ENCODE measurements at regions not wholly inside any gene's neighbourhood (a gene's known extent, or its start where the extent isn't known, plus 50 kb on each side); places are given as distances from the start of the nearest gene placed in this dataset.

GRCh38 chr1:229138058-229138457, 132.9 kb upstream of the RAB4A start:
- Histone ChIP-seq H2AFZ (ENCODE audit: low read depth, low read length) (no peak overlapping the region), H3K4me3 (ENCODE audit: low read length) (no peak overlapping the region), H3K36me3 (ENCODE audit: insufficient read depth, low read length) (no peaks in the 10 kb centered on the region), H3K4me2 (ENCODE audit: low read length) (no peak overlapping the region), H3F3A (ENCODE audit: insufficient read depth, low read length, poor library complexity, severe bottlenecking) (no peaks in the 10 kb centered on the region), H3K9ac (ENCODE audit: low read length) (no peak overlapping the region), H3K27me3 (ENCODE audit: insufficient read depth, low read depth, low read length) (no peaks in the 10 kb centered on the region), H3K27ac (ENCODE audit: low read length) (no peak overlapping the region), H3K9me2 (ENCODE audit: insufficient read depth, low read length) (no peaks in the 10 kb centered on the region), H3K79me2 (replicated peaks; ENCODE audit: insufficient read depth, low read length) (no peaks in the 10 kb centered on the region), H4K20me1 (ENCODE audit: insufficient read depth) (no peaks in the 10 kb centered on the region), H3K9me3 (ENCODE audit: low read length) (no peaks in the 10 kb centered on the region)
- TF ChIP-seq, protein P1, sequence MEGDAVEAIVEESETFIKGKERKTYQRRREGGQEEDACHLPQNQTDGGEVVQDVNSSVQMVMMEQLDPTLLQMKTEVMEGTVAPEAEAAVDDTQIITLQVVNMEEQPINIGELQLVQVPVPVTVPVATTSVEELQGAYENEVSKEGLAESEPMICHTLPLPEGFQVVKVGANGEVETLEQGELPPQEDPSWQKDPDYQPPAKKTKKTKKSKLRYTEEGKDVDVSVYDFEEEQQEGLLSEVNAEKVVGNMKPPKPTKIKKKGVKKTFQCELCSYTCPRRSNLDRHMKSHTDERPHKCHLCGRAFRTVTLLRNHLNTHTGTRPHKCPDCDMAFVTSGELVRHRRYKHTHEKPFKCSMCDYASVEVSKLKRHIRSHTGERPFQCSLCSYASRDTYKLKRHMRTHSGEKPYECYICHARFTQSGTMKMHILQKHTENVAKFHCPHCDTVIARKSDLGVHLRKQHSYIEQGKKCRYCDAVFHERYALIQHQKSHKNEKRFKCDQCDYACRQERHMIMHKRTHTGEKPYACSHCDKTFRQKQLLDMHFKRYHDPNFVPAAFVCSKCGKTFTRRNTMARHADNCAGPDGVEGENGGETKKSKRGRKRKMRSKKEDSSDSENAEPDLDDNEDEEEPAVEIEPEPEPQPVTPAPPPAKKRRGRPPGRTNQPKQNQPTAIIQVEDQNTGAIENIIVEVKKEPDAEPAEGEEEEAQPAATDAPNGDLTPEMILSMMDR (IDR thresholded peaks at IDR 0.05; ENCODE audit: poor library complexity, severe bottlenecking), result no peak
- TF ChIP-seq, protein P2, sequence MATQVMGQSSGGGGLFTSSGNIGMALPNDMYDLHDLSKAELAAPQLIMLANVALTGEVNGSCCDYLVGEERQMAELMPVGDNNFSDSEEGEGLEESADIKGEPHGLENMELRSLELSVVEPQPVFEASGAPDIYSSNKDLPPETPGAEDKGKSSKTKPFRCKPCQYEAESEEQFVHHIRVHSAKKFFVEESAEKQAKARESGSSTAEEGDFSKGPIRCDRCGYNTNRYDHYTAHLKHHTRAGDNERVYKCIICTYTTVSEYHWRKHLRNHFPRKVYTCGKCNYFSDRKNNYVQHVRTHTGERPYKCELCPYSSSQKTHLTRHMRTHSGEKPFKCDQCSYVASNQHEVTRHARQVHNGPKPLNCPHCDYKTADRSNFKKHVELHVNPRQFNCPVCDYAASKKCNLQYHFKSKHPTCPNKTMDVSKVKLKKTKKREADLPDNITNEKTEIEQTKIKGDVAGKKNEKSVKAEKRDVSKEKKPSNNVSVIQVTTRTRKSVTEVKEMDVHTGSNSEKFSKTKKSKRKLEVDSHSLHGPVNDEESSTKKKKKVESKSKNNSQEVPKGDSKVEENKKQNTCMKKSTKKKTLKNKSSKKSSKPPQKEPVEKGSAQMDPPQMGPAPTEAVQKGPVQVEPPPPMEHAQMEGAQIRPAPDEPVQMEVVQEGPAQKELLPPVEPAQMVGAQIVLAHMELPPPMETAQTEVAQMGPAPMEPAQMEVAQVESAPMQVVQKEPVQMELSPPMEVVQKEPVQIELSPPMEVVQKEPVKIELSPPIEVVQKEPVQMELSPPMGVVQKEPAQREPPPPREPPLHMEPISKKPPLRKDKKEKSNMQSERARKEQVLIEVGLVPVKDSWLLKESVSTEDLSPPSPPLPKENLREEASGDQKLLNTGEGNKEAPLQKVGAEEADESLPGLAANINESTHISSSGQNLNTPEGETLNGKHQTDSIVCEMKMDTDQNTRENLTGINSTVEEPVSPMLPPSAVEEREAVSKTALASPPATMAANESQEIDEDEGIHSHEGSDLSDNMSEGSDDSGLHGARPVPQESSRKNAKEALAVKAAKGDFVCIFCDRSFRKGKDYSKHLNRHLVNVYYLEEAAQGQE (IDR thresholded peaks at IDR 0.05; ENCODE audit: borderline replicate concordance), result no peak
- no peak for TF ChIP-seq MXI1 (conservative IDR thresholded peaks at IDR 0.05; ENCODE audit: poor library complexity, severe bottlenecking)
- TF ChIP-seq EP300 (conservative IDR thresholded peaks at IDR 0.05; ENCODE audit: poor library complexity, severe bottlenecking), result no peak
- TF ChIP-seq POLR2AphosphoS5 (IDR thresholded peaks at IDR 0.05), result no peak
- no peak for TF ChIP-seq EZH2 (IDR thresholded peaks at IDR 0.05; ENCODE audit: borderline replicate concordance, insufficient read depth, low read length, poor library complexity, severe bottlenecking)
- no peak for TF ChIP-seq SMC3 (conservative IDR thresholded peaks at IDR 0.05; ENCODE audit: poor library complexity)
- TF ChIP-seq TAF1 (IDR thresholded peaks at IDR 0.05; ENCODE audit: low read depth), result no peak
- no peak for TF ChIP-seq RAD21 (conservative IDR thresholded peaks at IDR 0.05)

GRCh38 chr1:229139331-229140118, 131.4 kb upstream of the RAB4A start:
- TF ChIP-seq MXI1 (conservative IDR thresholded peaks at IDR 0.05; ENCODE audit: poor library complexity, severe bottlenecking) (no peak), EP300 (conservative IDR thresholded peaks at IDR 0.05; ENCODE audit: poor library complexity, severe bottlenecking) (no peak), EZH2 (IDR thresholded peaks at IDR 0.05; ENCODE audit: borderline replicate concordance, insufficient read depth, low read length, poor library complexity, severe bottlenecking) (no peak), TAF1 (IDR thresholded peaks at IDR 0.05; ENCODE audit: low read depth) (no peak)
- no peaks in the 10 kb centered on the region for H3K9me2 ChIP-seq (ENCODE audit: insufficient read depth, low read length)
- H3K9ac ChIP-seq (ENCODE audit: low read length), result no peak overlapping the region
- H2AFZ ChIP-seq (ENCODE audit: low read depth, low read length), result no peak overlapping the region
- no peaks in the 10 kb centered on the region for H3F3A ChIP-seq (ENCODE audit: insufficient read depth, low read length, poor library complexity, severe bottlenecking)
- no peaks in the 10 kb centered on the region for H3K27me3 ChIP-seq (ENCODE audit: insufficient read depth, low read depth, low read length)
- no peak overlapping the region for H3K4me3 ChIP-seq (ENCODE audit: low read length)
- no peaks in the 10 kb centered on the region for H3K79me2 ChIP-seq (replicated peaks; ENCODE audit: insufficient read depth, low read length)
- no peak overlapping the region for H3K27ac ChIP-seq (ENCODE audit: low read length)
- no peaks in the 10 kb centered on the region for H3K9me3 ChIP-seq (ENCODE audit: low read length)
- H3K36me3 ChIP-seq (ENCODE audit: insufficient read depth, low read length), result no peaks in the 10 kb centered on the region
- H3K4me2 ChIP-seq (ENCODE audit: low read length), result no peak overlapping the region
- H4K20me1 ChIP-seq (ENCODE audit: insufficient read depth), result no peaks in the 10 kb centered on the region
